ENCODE measurements at regions not wholly inside any gene's neighbourhood (a gene's known extent, or its start where the extent isn't known, plus 50 kb on each side); places are given as distances from the start of the nearest gene placed in this dataset.

DNA sequence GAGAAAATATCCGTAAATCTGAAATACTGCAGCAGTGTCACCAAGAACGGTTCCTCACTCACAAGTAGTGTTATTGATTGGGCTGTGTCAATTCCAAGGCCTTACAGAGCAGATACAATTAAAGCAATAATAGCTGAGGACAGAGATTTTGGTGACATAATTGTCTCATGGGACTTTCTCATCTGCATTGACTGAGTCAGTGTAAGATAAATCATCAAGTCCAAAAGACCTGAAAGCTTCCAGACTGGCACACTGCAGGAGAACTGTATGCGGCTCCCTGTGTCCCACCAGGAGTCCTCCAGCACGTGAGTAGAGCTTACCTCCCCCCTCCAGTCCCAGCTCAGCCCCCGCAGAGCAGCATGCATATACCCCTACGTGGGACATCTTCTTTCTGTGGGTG is 655.2 kb upstream of the ARID1B start:
- no peak for DNase-seq (ENCODE audit: low read depth in 1 of 2, low spot score in 1 of 2)
- no peaks in the 10 kb centered on the region for H3K27me3 ChIP-seq
- no peak overlapping the region for H3K27ac ChIP-seq
- H3K36me3 ChIP-seq: no peaks in the 10 kb centered on the region
- H3K9me3 ChIP-seq (ENCODE audit: low read depth): no peaks in the 10 kb centered on the region
- H3K4me3 ChIP-seq: no peak overlapping the region
- TF ChIP-seq, protein P1, sequence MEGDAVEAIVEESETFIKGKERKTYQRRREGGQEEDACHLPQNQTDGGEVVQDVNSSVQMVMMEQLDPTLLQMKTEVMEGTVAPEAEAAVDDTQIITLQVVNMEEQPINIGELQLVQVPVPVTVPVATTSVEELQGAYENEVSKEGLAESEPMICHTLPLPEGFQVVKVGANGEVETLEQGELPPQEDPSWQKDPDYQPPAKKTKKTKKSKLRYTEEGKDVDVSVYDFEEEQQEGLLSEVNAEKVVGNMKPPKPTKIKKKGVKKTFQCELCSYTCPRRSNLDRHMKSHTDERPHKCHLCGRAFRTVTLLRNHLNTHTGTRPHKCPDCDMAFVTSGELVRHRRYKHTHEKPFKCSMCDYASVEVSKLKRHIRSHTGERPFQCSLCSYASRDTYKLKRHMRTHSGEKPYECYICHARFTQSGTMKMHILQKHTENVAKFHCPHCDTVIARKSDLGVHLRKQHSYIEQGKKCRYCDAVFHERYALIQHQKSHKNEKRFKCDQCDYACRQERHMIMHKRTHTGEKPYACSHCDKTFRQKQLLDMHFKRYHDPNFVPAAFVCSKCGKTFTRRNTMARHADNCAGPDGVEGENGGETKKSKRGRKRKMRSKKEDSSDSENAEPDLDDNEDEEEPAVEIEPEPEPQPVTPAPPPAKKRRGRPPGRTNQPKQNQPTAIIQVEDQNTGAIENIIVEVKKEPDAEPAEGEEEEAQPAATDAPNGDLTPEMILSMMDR (IDR thresholded peaks at IDR 0.05; ENCODE audit: low read depth, low read length): no peak
- H3K4me1 ChIP-seq (ENCODE audit: low read depth): no peaks in the 10 kb centered on the region

DNA sequence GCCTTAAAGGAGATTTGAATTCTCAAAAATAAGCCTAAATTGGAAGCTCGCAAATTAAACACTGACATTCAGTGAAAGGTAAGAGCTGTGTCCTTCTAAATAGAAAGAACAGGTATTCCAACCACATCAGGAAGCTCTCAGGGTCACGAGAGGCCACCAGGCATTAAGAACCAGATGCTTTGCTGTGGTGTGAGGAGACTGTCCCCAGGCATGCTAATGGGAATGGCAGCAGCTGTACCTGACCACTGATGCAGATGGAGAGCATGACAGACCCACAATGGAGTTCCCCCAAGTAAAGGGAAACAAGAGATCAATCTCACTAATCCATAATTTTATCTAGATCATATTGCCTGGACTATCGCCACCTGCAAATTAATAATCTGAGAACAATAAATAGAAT is 658.9 kb upstream of the NOX3 start:
- TF ChIP-seq, protein P1 (IDR thresholded peaks at IDR 0.05; ENCODE audit: low read depth, low read length): no peak
- no peaks in the 10 kb centered on the region for H3K36me3 ChIP-seq
- no peaks in the 10 kb centered on the region for H3K9me3 ChIP-seq (ENCODE audit: low read depth)
- no peak for DNase-seq (ENCODE audit: low read depth in 1 of 2, low spot score in 1 of 2)
- H3K27me3 ChIP-seq: no peaks in the 10 kb centered on the region
- peaks cover 3% of the 10 kb centered on the region for H3K4me1 ChIP-seq (ENCODE audit: low read depth)
- no peak overlapping the region for H3K27ac ChIP-seq
- no peak overlapping the region for H3K4me3 ChIP-seq

DNA sequence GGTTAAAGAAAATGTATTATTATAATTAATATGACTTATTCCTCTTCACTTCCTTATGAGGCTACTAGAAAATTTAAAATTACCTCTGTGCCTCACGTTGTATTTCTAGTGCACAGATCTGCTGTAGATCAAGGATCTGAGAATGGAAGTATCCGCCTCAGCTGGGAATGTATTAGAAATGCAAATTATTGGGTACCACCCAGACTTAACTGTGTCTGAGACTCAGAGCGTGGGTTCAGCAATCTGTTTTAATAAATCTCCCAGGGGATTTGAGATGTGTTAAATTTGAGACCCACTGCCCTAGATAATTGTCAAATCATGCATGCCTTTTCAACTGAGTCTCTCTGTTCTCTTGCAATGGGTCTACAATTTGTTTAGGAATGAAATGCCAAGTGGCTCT is 658.0 kb upstream of the NOX3 start:
- TF ChIP-seq, protein P1 (IDR thresholded peaks at IDR 0.05; ENCODE audit: low read depth, low read length): no peak
- no peak for DNase-seq (ENCODE audit: low read depth in 1 of 2, low spot score in 1 of 2)
- no peaks in the 10 kb centered on the region for H3K27me3 ChIP-seq

DNA sequence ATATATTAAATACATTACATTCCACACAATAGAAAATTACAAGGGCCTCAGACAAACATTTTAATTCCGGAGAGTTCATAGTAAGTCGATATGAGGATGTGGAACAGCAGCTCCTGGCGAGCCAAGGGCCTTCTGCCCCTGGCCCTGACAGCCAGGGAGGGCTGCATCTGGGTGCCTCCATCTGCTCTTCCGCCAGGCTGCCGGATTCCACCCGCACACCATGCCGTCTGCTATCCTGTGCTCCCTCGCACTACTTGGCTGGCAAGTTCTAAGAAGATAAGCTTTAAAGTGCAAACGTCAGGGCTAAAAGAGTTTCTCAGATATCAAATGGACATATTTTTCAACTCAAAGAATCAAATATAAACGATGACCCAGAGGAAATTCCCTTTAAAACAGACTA is 656.3 kb upstream of the NOX3 start:
- TF ChIP-seq, protein P1 (IDR thresholded peaks at IDR 0.05; ENCODE audit: low read depth, low read length): no peak

More for the DNA sequence above, 658.0 kb upstream of the NOX3 start:
- no peak overlapping the region for H3K27ac ChIP-seq
- no peak overlapping the region for H3K4me3 ChIP-seq
- H3K4me1 ChIP-seq (ENCODE audit: low read depth): peaks cover 3% of the 10 kb centered on the region
- H3K36me3 ChIP-seq: no peaks in the 10 kb centered on the region
- H3K9me3 ChIP-seq (ENCODE audit: low read depth): no peaks in the 10 kb centered on the region

DNA sequence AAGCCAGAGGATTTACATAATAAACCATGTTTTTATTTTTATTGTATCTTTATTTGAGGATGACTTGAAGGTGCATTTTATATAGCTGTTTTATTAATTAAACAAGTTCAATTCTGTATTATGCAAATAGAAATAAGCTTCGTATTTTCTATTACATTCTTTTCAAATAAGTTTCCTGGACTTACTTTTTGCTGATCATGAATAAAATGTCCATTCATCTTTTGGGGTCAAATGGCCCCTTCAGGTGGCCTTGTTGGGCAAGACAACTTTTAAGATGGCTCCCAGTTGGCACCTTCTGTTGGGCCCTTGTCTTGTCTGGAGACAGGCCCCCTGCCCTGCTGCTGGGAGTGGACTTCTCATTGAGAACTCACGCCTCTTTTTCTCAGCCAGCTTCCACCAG is 654.6 kb upstream of the NOX3 start:
- Histone ChIP-seq H3K27me3 (no peaks in the 10 kb centered on the region), H3K36me3 (no peaks in the 10 kb centered on the region), H3K9me3 (ENCODE audit: low read depth) (no peaks in the 10 kb centered on the region), H3K27ac (no peak overlapping the region), H3K4me1 (ENCODE audit: low read depth) (peaks cover 3% of the 10 kb centered on the region), H3K4me3 (no peak overlapping the region)
- no peak for DNase-seq (ENCODE audit: low read depth in 1 of 2, low spot score in 1 of 2)
- TF ChIP-seq, protein P1 (IDR thresholded peaks at IDR 0.05; ENCODE audit: low read depth, low read length): no peak

More for the DNA sequence above, 656.3 kb upstream of the NOX3 start:
- no peak for DNase-seq (ENCODE audit: low read depth in 1 of 2, low spot score in 1 of 2)
- Histone ChIP-seq H3K4me1 (ENCODE audit: low read depth) (peaks cover 3% of the 10 kb centered on the region), H3K27ac (no peak overlapping the region), H3K36me3 (no peaks in the 10 kb centered on the region), H3K9me3 (ENCODE audit: low read depth) (no peaks in the 10 kb centered on the region), H3K27me3 (no peaks in the 10 kb centered on the region), H3K4me3 (no peak overlapping the region)

DNA sequence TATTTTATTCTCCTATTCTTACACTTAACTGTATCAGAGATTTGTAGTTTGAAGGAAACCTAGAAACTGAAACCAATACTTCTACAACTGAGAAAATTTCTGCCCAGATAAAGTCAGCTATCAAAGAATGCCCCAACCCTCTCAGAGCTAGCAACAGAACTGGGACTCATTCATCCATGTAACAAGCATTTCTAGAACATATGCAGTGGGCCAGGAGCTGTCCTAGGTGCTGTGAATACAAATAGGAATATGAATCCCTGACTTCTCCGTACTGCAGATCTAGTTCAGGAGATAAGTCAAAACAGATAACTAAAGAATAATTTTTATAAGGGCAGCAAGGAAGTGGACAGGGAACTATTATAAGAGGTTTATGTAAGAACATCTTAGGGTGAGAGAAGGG is 654.1 kb upstream of the NOX3 start:
- Histone ChIP-seq H3K4me1 (ENCODE audit: low read depth) (peaks cover 3% of the 10 kb centered on the region), H3K4me3 (no peak overlapping the region), H3K9me3 (ENCODE audit: low read depth) (no peaks in the 10 kb centered on the region), H3K27ac (no peak overlapping the region), H3K36me3 (no peaks in the 10 kb centered on the region), H3K27me3 (no peaks in the 10 kb centered on the region)
- TF ChIP-seq, protein P1 (IDR thresholded peaks at IDR 0.05; ENCODE audit: low read depth, low read length): no peak
- DNase-seq (ENCODE audit: low read depth in 1 of 2, low spot score in 1 of 2): no peak
